Body of pancreas (tissue), 4 donors: ENCODE measurements at regions not wholly inside any gene's neighbourhood (a gene's known extent, or its start where the extent isn't known, plus 50 kb on each side); places are given as distances from the start of the nearest gene placed in this dataset.

Source experiments
- ATAC-seq: fragments of 150-250 bp; one replicate; pipeline ENCODE4 v1.9.1; 2016
- DNase-seq, 4 donors: peaks; one replicate each; pipeline ENCODE4 v3.0.0-alpha.2; 2019
- H3K27ac ChIP-seq, 4 donors: fragments of 200-600 bp; sonication (generic); 1 replicate in 3 of 4; 2 replicates in 1 of 4; pipeline versions ENCODE4 v1.5.1 to v1.6.1; 2016 to 2019; ENCODE audit warnings: mild to moderate bottlenecking in 1 of 4, mixed read lengths in 1 of 4, moderate library complexity in 1 of 4
- H3K27me3 ChIP-seq, 2 donors: fragments of 200-600 bp; sonication (generic); one replicate each; pipeline ENCODE4 v1.6.0; 2016; ENCODE audit warnings: mild to moderate bottlenecking in 1 of 2
- H3K36me3 ChIP-seq, 2 donors: fragments of 200-600 bp; sonication (generic); replicated peaks in 1 of 2; 2 replicates each; pipeline ENCODE4 v1.5.1; 2016; ENCODE audit warnings: low read depth in 2 of 2; ENCODE audit not compliant: insufficient read depth in 1 of 2
- H3K4me1 ChIP-seq: fragments of 200-600 bp; sonication (generic); one replicate; pipeline ENCODE4 v1.6.0; 2016
- H3K4me3 ChIP-seq, 2 donors: fragments of 200-600 bp; sonication (generic); 1 replicate in 1 of 2; 2 replicates in 1 of 2; pipeline ENCODE4 v1.5.1; 2016 to 2019
- H3K9me3 ChIP-seq, 3 donors: fragments of 200-600 bp; sonication (generic); 1 replicate in 2 of 3; 2 replicates in 1 of 3; pipeline ENCODE4 v1.5.1; 2016
- POLR2A ChIP-seq, 3 donors: fragments of 450-650 bp; IDR thresholded peaks; one replicate each; pipeline ENCODE4 v1.6.1; 2016; ENCODE audit warnings: antibody characterized with exemption in 3 of 3, mild to moderate bottlenecking in 2 of 3
- WGBS, 2 donors: methylation state at CpG; one replicate each; pipeline ENCODE4 v1.1.5; 2017; 5-methylcytosine and 5-hydroxymethylcytosine counted together
- intact Hi-C: fragments of 100-400 bp; cut with DNase I; formaldehyde crosslinking; loops from one replicate; pipeline ENCODE4 v1.15.1; 2023
- TF ChIP-seq, protein P1 (sequence below), 7 experiments: fragments of 450-650 bp in 4 of 7; fragments of 200-600 bp in 3 of 7; sonication (generic) in 3 of 7; IDR thresholded peaks; one replicate each; pipeline ENCODE4 v1.5.1; 2016 to 2019; ENCODE audit warnings: antibody characterized with exemption in 7 of 7

- WGBS, 2 donors, result 70 to 79% methylated on average over 8 of the region's 8 CpGs
These were observed 96.9 kb upstream of the CTSC start for GRCh38 chr11:88434333-88434976.

DNA sequence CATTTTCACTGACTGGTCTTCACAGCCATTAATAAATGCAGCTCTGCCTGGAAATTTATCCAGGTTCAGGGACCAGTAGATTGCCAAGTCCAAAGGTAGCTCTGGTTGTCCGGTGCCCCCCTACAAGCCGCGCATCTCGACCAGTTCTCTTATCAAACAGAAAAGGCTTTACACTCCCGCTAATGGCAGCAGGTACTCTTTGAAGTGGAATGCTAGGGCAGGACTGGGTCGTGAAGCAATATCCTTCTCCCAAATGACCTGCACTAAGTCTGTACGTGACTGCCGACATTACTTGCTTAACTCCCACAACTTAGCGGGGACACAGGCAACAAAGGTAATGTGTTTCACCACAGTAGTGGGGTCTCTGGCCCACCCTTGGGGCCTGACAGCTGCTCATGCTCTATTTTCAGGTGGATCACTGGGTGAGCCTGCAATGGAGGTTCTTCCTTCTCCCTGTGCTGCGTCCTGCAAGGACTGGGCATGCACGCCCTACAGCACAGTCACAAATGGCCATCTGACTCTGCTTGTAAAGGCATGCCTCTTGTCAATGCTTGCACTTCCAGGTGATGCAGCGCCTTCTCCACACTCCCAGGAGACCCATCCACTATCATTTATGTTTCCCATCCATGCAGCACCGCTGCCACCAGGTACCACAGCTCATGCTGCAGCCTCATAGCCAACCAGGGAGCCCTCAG is 96.1 kb upstream of the CTSC start:
- H3K27ac ChIP-seq, result no peak overlapping the region
- ATAC-seq, result no peak
- intact Hi-C loops, result no loop called here
- H3K9me3 ChIP-seq, result no peaks in the 10 kb centered on the region
- no peaks in the 10 kb centered on the region for H3K36me3 ChIP-seq
- no peak overlapping the region for H3K4me3 ChIP-seq
- H3K27me3 ChIP-seq, result no peaks in the 10 kb centered on the region
- WGBS, 2 donors, result 81 to 82% methylated on average over 12 to 13 of the region's 13 CpGs
- no peaks in the 10 kb centered on the region for H3K4me1 ChIP-seq
- TF ChIP-seq POLR2A (IDR thresholded peaks at IDR 0.05), result no peak
- TF ChIP-seq, protein P1, sequence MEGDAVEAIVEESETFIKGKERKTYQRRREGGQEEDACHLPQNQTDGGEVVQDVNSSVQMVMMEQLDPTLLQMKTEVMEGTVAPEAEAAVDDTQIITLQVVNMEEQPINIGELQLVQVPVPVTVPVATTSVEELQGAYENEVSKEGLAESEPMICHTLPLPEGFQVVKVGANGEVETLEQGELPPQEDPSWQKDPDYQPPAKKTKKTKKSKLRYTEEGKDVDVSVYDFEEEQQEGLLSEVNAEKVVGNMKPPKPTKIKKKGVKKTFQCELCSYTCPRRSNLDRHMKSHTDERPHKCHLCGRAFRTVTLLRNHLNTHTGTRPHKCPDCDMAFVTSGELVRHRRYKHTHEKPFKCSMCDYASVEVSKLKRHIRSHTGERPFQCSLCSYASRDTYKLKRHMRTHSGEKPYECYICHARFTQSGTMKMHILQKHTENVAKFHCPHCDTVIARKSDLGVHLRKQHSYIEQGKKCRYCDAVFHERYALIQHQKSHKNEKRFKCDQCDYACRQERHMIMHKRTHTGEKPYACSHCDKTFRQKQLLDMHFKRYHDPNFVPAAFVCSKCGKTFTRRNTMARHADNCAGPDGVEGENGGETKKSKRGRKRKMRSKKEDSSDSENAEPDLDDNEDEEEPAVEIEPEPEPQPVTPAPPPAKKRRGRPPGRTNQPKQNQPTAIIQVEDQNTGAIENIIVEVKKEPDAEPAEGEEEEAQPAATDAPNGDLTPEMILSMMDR (IDR thresholded peaks at IDR 0.05), result no peak
- no peak for DNase-seq

More at GRCh38 chr11:88434333-88434976, 96.9 kb upstream of the CTSC start:
- Histone ChIP-seq H3K4me1 (no peaks in the 10 kb centered on the region), H3K36me3 (no peaks in the 10 kb centered on the region), H3K4me3 (no peak overlapping the region), H3K9me3 (no peaks in the 10 kb centered on the region), H3K27me3 (no peaks in the 10 kb centered on the region), H3K27ac (no peak overlapping the region)
- TF ChIP-seq, protein P1 (IDR thresholded peaks at IDR 0.05), result no peak
- TF ChIP-seq POLR2A (IDR thresholded peaks at IDR 0.05), result no peak
- DNase-seq, result no peak
- no peak for ATAC-seq
- intact Hi-C loops, result no loop called here

GRCh38 chr11:88431675-88432341 is 94.3 kb upstream of the CTSC start:
- Histone ChIP-seq H3K4me1 (no peaks in the 10 kb centered on the region), H3K36me3 (no peaks in the 10 kb centered on the region), H3K4me3 (no peak overlapping the region), H3K27me3 (no peaks in the 10 kb centered on the region), H3K9me3 (no peaks in the 10 kb centered on the region), H3K27ac (no peak overlapping the region)
- peak; percentile 15 for ATAC-seq
- TF ChIP-seq, protein P1 (IDR thresholded peaks at IDR 0.05), result no peak
- no peak for TF ChIP-seq POLR2A (IDR thresholded peaks at IDR 0.05)
- 49 to 58% methylated on average over 9 of the region's 9 CpGs for WGBS, 2 donors
- peak in 1 of 4 donors; percentile 32 for DNase-seq
- intact Hi-C loops, result no loop called here

- ATAC-seq (no peak), DNase-seq (no peak)
- intact Hi-C loops, result loop anchor here (10.0 kb wide), 1 partner anchor 46 kb away; no protein-coding TSS in a partner anchor
- Histone ChIP-seq H3K9me3 (no peaks in the 10 kb centered on the region), H3K27me3 (no peaks in the 10 kb centered on the region), H3K4me3 (no peak overlapping the region), H3K27ac (no peak overlapping the region), H3K4me1 (no peaks in the 10 kb centered on the region), H3K36me3 (no peaks in the 10 kb centered on the region)
- TF ChIP-seq, protein P1 (IDR thresholded peaks at IDR 0.05), result no peak
- TF ChIP-seq POLR2A (IDR thresholded peaks at IDR 0.05), result no peak
- WGBS, 2 donors, result 75 to 90% methylated on average over 1 of the region's 1 CpG
These were observed 91.4 kb upstream of the CTSC start for GRCh38 chr11:88428959-88429358.
